Prostate gland (tissue), 2 donors: ENCODE measurements at regions not wholly inside any gene's neighbourhood (a gene's known extent, or its start where the extent isn't known, plus 50 kb on each side); places are given as distances from the start of the nearest gene placed in this dataset.

Source experiments
- DNase-seq: peaks from one replicate; pipeline ENCODE4 v3.0.0-alpha.2; 2019; ENCODE audit warnings: low spot score
- H3K27ac ChIP-seq, 2 donors: fragments of 200-600 bp; sonication (generic); 2 replicates each; pipeline ENCODE4 v1.5.1; 2017 to 2019
- H3K27me3 ChIP-seq: fragments of 200-600 bp; sonication (generic); replicated peaks from 2 replicates; pipeline ENCODE4 v1.5.1; 2019; ENCODE audit not compliant: insufficient read depth
- H3K36me3 ChIP-seq, 2 donors: fragments of 200-600 bp; sonication (generic); 1 replicate in 1 of 2; 2 replicates in 1 of 2; pipeline versions ENCODE4 v1.5.1 to v1.8.1; 2017 to 2019
- H3K4me1 ChIP-seq: fragments of 200-600 bp; sonication (generic); replicated peaks from 2 replicates; pipeline ENCODE4 v1.5.1; 2019
- H3K4me3 ChIP-seq, 2 donors: fragments of 200-600 bp; sonication (generic); 2 replicates each; pipeline ENCODE4 v1.5.1; 2017 to 2019
- H3K9me3 ChIP-seq: fragments of 200-600 bp; sonication (generic); 2 replicates; pipeline ENCODE4 v1.5.1; 2017
- CTCF ChIP-seq, 4 experiments: fragments of 200-600 bp in 2 of 4; fragments of 450-650 bp in 2 of 4; sonication (generic) in 2 of 4; IDR thresholded peaks; 1 replicate in 3 of 4; 2 replicates in 1 of 4; pipeline ENCODE4 v1.5.1; 2016 to 2019; ENCODE audit warnings: antibody characterized with exemption in 4 of 4, mild to moderate bottlenecking in 2 of 4, moderate library complexity in 2 of 4
- POLR2A ChIP-seq: fragments of 450-650 bp; IDR thresholded peaks from one replicate; pipeline ENCODE4 v1.6.1; 2016; ENCODE audit warnings: antibody characterized with exemption, mild to moderate bottlenecking
- POLR2AphosphoS5 ChIP-seq: sonication (generic); formaldehyde crosslinking; IDR thresholded peaks from one replicate; pipeline ENCODE4 v1.6.1; 2017; ENCODE audit warnings: antibody characterized with exemption
- WGBS: methylation state at CpG from one replicate; pipeline ENCODE4 v1.1.5; 2018; 5-methylcytosine and 5-hydroxymethylcytosine counted together
- intact Hi-C: fragments of 100-400 bp; cut with DNase I; formaldehyde crosslinking; loops from one replicate; pipeline ENCODE4 v1.14.2; 2022

DNA sequence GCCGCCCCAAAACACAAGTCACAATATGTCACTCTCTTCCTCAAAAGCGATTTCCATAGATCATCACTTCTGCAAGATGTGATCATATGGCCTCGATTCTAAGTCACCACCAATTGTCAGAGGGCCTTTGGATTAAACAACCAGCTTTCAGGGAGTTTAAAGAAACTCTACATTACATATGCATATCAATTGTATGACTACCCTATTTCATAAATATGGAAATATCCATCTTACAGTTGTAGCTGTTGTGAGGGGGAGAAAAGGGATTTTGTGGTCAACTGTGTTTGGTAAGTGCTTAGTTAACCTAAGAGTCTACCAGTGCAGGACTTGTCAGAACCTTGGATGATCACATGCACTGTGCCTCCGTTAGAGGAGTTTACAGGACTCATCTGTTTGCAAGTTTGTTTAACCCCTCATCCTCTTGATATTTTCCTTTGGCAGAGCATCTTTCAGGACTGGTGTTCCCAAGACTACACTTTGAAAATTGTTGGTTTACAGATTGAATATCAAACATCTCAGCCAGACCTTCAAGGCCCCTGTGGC lies 99.9 kb downstream of the CHST1 start:
- 79% methylated on average over 4 of the region's 4 CpGs for WGBS
- TF ChIP-seq POLR2A (no peak), POLR2AphosphoS5 (no peak), CTCF (IDR thresholded peaks at IDR 0.05) (no peak)
- Histone ChIP-seq H3K27me3 (no peaks in the 10 kb centered on the region), H3K27ac (no peak overlapping the region), H3K4me3 (no peak overlapping the region), H3K9me3 (no peaks in the 10 kb centered on the region), H3K36me3 (no peaks in the 10 kb centered on the region), H3K4me1 (no peaks in the 10 kb centered on the region)
- DNase-seq = no peak
- intact Hi-C loops = no loop called here

- DNase-seq = no peak
- 40% methylated on average over 10 of the region's 10 CpGs for WGBS
- Histone ChIP-seq H3K4me3 (no peak overlapping the region), H3K4me1 (no peaks in the 10 kb centered on the region), H3K36me3 (no peaks in the 10 kb centered on the region), H3K27me3 (no peaks in the 10 kb centered on the region), H3K27ac (no peak overlapping the region), H3K9me3 (no peaks in the 10 kb centered on the region)
- intact Hi-C loops = no loop called here
- TF ChIP-seq CTCF (IDR thresholded peaks at IDR 0.05) (no peak), POLR2AphosphoS5 (no peak), POLR2A (no peak)
These were observed 101.6 kb downstream of the CHST1 start for GRCh38 chr11:45563810-45564209.

GRCh38 chr11:45563171-45563570 lies 102.3 kb downstream of the CHST1 start:
- H3K4me3 ChIP-seq = no peak overlapping the region
- no peak overlapping the region for H3K27ac ChIP-seq
- no peaks in the 10 kb centered on the region for H3K27me3 ChIP-seq
- 47% methylated on average over 2 of the region's 2 CpGs for WGBS
- no peak for DNase-seq
- no peaks in the 10 kb centered on the region for H3K36me3 ChIP-seq
- TF ChIP-seq POLR2AphosphoS5 = no peak
- TF ChIP-seq POLR2A = no peak
- no peak for TF ChIP-seq CTCF (IDR thresholded peaks at IDR 0.05)
- H3K9me3 ChIP-seq = no peaks in the 10 kb centered on the region
- intact Hi-C loops = no loop called here
- no peaks in the 10 kb centered on the region for H3K4me1 ChIP-seq

DNA sequence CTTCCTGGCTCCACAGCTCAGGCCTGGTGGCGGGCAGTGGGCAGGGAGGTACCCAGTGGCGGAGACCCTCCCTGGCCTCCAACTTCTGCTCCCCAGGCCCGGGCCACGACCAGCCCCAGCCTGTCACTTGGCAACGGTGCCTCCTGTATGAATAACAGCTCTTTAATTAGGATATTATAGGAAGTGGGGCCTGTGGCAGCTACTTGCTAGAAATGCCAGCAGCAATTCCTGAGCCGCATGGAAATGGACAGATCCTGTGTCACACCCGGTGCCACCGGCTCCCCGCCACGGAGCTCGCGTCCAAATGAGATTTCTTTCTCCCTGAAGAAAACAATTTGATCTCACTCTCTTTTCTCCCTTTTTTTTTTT lies 104.5 kb downstream of the CHST1 start:
- no peak for DNase-seq
- WGBS = 19% methylated on average over 12 of the region's 12 CpGs
- TF ChIP-seq POLR2A = no peak
- no peak for TF ChIP-seq CTCF (IDR thresholded peaks at IDR 0.05)
- no peak for TF ChIP-seq POLR2AphosphoS5
- intact Hi-C loops = no loop called here
- H3K4me3 ChIP-seq = no peak overlapping the region
- H3K27me3 ChIP-seq = no peaks in the 10 kb centered on the region
- H3K27ac ChIP-seq = no peak overlapping the region
- H3K9me3 ChIP-seq = no peaks in the 10 kb centered on the region
- no peaks in the 10 kb centered on the region for H3K36me3 ChIP-seq
- no peaks in the 10 kb centered on the region for H3K4me1 ChIP-seq

- no peak for DNase-seq
- no peaks in the 10 kb centered on the region for H3K27me3 ChIP-seq
- H3K9me3 ChIP-seq = no peaks in the 10 kb centered on the region
- TF ChIP-seq CTCF (IDR thresholded peaks at IDR 0.05) (no peak), POLR2AphosphoS5 (no peak), POLR2A (no peak)
- H3K27ac ChIP-seq = no peak overlapping the region
- H3K4me3 ChIP-seq = no peak overlapping the region
- 39% methylated on average over 10 of the region's 10 CpGs for WGBS
- H3K36me3 ChIP-seq = no peaks in the 10 kb centered on the region
- intact Hi-C loops = no loop called here
- no peaks in the 10 kb centered on the region for H3K4me1 ChIP-seq
These were observed 105.1 kb downstream of the CHST1 start for GRCh38 chr11:45560155-45560912.
